ENCODE measurements at regions not wholly inside any gene's neighbourhood (a gene's known extent, or its start where the extent isn't known, plus 50 kb on each side); places are given as distances from the start of the nearest gene placed in this dataset.
A peak's percentile ranks its signal among the peaks of the same experiment; 100 is the strongest.

DNA sequence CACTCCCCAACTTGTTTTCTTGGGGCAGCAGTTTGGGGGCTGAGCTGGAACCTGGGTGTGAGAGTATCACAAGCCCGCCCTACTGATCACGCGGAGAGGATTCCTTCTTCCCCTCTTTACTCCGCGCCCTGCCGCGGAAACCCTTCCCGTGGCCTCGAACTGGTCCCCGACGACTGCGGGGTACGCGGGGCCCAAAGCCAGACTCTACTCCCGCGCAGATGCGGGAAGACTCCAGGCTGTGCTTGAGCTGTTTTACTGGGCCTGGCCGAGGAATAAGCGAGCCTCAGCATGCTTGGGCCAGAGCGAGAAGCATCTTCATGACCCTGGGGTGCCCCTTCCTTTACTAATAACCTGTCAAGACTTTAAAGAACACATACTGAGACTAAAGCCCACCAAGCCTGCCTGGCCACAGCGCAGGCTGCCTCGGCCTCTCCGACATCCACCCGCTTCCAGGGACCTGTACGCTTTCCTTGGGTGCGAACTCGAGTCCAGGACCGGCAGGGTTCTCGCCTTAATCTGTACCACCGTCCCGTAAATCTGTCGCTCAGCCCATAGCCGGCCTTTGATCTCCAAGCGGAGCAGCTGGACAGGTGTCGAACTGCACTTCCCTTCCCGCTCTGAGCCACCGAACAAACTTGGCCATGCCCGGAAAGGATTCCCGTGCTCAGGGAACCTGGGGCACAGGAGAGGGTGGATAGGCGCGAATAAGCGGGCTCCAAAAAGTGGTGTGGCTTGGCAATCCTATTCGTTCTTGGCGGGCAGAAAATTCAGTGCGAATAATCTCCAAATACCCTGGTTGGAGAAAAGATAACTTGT, 55.0 kb upstream of the TMEM33 start:
- Mint-ChIP-seq H3K4me3 (ENCODE audit: unreplicated experiment) (no peak overlapping the region), H3K9me3 (ENCODE audit: unreplicated experiment) (peaks cover 6% of the 10 kb centered on the region), H3K4me1 (ENCODE audit: low read depth, unreplicated experiment) (no peaks in the 10 kb centered on the region), H3K36me3 (ENCODE audit: low read depth, unreplicated experiment) (peaks cover 2% of the 10 kb centered on the region), H3K27me3 (ENCODE audit: low read depth, unreplicated experiment) (peaks cover 81% of the 10 kb centered on the region), H3K27ac (ENCODE audit: unreplicated experiment) (peak overlapping the region; percentile 26)
- TF ChIP-seq, protein P1, sequence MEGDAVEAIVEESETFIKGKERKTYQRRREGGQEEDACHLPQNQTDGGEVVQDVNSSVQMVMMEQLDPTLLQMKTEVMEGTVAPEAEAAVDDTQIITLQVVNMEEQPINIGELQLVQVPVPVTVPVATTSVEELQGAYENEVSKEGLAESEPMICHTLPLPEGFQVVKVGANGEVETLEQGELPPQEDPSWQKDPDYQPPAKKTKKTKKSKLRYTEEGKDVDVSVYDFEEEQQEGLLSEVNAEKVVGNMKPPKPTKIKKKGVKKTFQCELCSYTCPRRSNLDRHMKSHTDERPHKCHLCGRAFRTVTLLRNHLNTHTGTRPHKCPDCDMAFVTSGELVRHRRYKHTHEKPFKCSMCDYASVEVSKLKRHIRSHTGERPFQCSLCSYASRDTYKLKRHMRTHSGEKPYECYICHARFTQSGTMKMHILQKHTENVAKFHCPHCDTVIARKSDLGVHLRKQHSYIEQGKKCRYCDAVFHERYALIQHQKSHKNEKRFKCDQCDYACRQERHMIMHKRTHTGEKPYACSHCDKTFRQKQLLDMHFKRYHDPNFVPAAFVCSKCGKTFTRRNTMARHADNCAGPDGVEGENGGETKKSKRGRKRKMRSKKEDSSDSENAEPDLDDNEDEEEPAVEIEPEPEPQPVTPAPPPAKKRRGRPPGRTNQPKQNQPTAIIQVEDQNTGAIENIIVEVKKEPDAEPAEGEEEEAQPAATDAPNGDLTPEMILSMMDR (IDR thresholded peaks at IDR 0.05; ENCODE audit: insufficient read depth, low read depth, low read length) = no peak
- TF ChIP-seq EZH2 (IDR thresholded peaks at IDR 0.05; ENCODE audit: insufficient read depth, low read length) = peak; percentile 60
- H3K27ac ChIP-seq (ENCODE audit: low read depth, low read length) = no peak overlapping the region
- no peaks in the 10 kb centered on the region for H4K20me1 ChIP-seq (ENCODE audit: insufficient read depth, low read length)
- DNase-seq (ENCODE audit: low read depth) (no peak), FAIRE-seq (no peak)
- H3K4me3 ChIP-seq (ENCODE audit: insufficient read depth, low read depth, low read length) = no peak overlapping the region
- H3K36me3 ChIP-seq (ENCODE audit: insufficient read depth, low read length) = no peaks in the 10 kb centered on the region
- H3K79me2 ChIP-seq (ENCODE audit: insufficient read depth, low read length) = no peaks in the 10 kb centered on the region
- H3K4me2 ChIP-seq (ENCODE audit: low read length) = no peak overlapping the region
- H3K4me1 ChIP-seq (ENCODE audit: insufficient read depth, low read length) = no peaks in the 10 kb centered on the region
- H3K9ac ChIP-seq (ENCODE audit: low read length) = no peak overlapping the region
- H3K27me3 ChIP-seq (ENCODE audit: insufficient read depth, low read length) = peaks cover 83% of the 10 kb centered on the region
- no peak overlapping the region for H2AFZ ChIP-seq (ENCODE audit: low read depth, low read length)
- peaks cover 2% of the 10 kb centered on the region for H3K9me3 ChIP-seq (ENCODE audit: insufficient read depth, low read depth, low read length)

DNA sequence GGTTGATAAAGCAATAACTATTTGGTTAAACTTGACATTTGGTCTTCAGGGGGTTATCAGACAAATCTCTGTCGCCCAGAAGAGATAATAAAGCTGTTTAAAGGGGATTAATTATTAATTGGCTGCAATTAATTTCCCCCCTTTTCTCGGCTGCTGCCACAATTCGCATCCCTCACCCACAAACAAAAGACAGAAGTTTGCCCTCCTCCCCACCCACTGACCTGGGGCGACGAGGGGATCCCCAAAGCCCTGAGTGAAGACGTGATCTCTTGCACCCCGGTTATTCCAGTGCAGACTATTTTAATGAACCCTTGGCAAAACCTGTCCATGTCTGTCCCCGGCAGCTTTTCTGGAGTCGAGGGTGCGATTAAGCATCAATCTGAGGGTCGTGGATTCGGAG, 55.7 kb upstream of the TMEM33 start:
- no peak for DNase-seq (ENCODE audit: low read depth)
- FAIRE-seq = no peak

More for the DNA sequence above, 55.7 kb upstream of the TMEM33 start:
- Histone ChIP-seq H2AFZ (ENCODE audit: low read depth, low read length) (no peak overlapping the region), H3K79me2 (ENCODE audit: insufficient read depth, low read length) (no peaks in the 10 kb centered on the region), H3K9ac (ENCODE audit: low read length) (no peak overlapping the region), H3K9me3 (ENCODE audit: insufficient read depth, low read depth, low read length) (peaks cover 3% of the 10 kb centered on the region), H3K4me1 (ENCODE audit: insufficient read depth, low read length) (no peaks in the 10 kb centered on the region), H3K27ac (ENCODE audit: low read depth, low read length) (no peak overlapping the region), H3K4me3 (ENCODE audit: insufficient read depth, low read depth, low read length) (no peak overlapping the region), H4K20me1 (ENCODE audit: insufficient read depth, low read length) (no peaks in the 10 kb centered on the region), H3K27me3 (ENCODE audit: insufficient read depth, low read length) (peaks cover 86% of the 10 kb centered on the region), H3K36me3 (ENCODE audit: insufficient read depth, low read length) (no peaks in the 10 kb centered on the region), H3K4me2 (ENCODE audit: low read length) (no peak overlapping the region)
- no peaks in the 10 kb centered on the region for H3K36me3 Mint-ChIP-seq (ENCODE audit: low read depth, unreplicated experiment)
- TF ChIP-seq, protein P1 (IDR thresholded peaks at IDR 0.05; ENCODE audit: insufficient read depth, low read depth, low read length) = no peak
- TF ChIP-seq EZH2 (IDR thresholded peaks at IDR 0.05; ENCODE audit: insufficient read depth, low read length) = no peak
- no peak overlapping the region for H3K4me3 Mint-ChIP-seq (ENCODE audit: unreplicated experiment)
- peaks cover 6% of the 10 kb centered on the region for H3K9me3 Mint-ChIP-seq (ENCODE audit: unreplicated experiment)
- H3K4me1 Mint-ChIP-seq (ENCODE audit: low read depth, unreplicated experiment) = no peaks in the 10 kb centered on the region
- H3K27me3 Mint-ChIP-seq (ENCODE audit: low read depth, unreplicated experiment) = peaks cover 84% of the 10 kb centered on the region
- H3K27ac Mint-ChIP-seq (ENCODE audit: unreplicated experiment) = peak overlapping the region; percentile 26

Measured in astrocyte (in vitro differentiated cells and primary cell).